Thyroid gland (tissue), 4 donors: ENCODE measurements at regions not wholly inside any gene's neighbourhood (a gene's known extent, or its start where the extent isn't known, plus 50 kb on each side); places are given as distances from the start of the nearest gene placed in this dataset.
A peak's percentile ranks its signal among the peaks of the same experiment; 100 is the strongest.

Source experiments
- DNase-seq, 2 donors: peaks; one replicate each; pipeline ENCODE4 v3.0.0-alpha.2; 2019
- H3K27ac ChIP-seq, 3 donors: fragments of 200-600 bp; sonication (generic); 1 replicate in 2 of 3; 2 replicates in 1 of 3; pipeline ENCODE4 v1.5.1; 2016 to 2019; ENCODE audit warnings: mild to moderate bottlenecking in 1 of 3, moderate library complexity in 1 of 3
- H3K27me3 ChIP-seq: fragments of 200-600 bp; sonication (generic); one replicate; pipeline ENCODE4 v1.5.1; 2019
- H3K36me3 ChIP-seq, 2 donors: fragments of 200-600 bp; sonication (generic); one replicate each; pipeline ENCODE4 v1.5.1; 2016 to 2019
- H3K4me1 ChIP-seq, 2 donors: fragments of 200-600 bp; sonication (generic); one replicate each; pipeline ENCODE4 v1.5.1; 2017 to 2019
- H3K4me3 ChIP-seq, 3 donors: fragments of 200-600 bp; sonication (generic); replicated peaks in 1 of 3; 1 replicate in 2 of 3; 2 replicates in 1 of 3; pipeline ENCODE4 v1.5.1; 2016; ENCODE audit warnings: mild to moderate bottlenecking in 1 of 3
- H3K9me3 ChIP-seq: fragments of 200-600 bp; sonication (generic); one replicate; pipeline ENCODE4 v1.5.1; 2017
- CTCF ChIP-seq, 6 experiments: fragments of 200-600 bp in 3 of 6; fragments of 450-650 bp in 3 of 6; sonication (generic) in 3 of 6; IDR thresholded peaks; one replicate each; pipeline ENCODE4 v1.5.1; 2016 to 2019; ENCODE audit warnings: antibody characterized with exemption in 6 of 6, mild to moderate bottlenecking in 2 of 6, inconsistent platforms in 1 of 6, moderate library complexity in 1 of 6
- POLR2A ChIP-seq, 2 donors: fragments of 450-650 bp; IDR thresholded peaks; one replicate each; pipeline ENCODE4 v1.6.1; 2017; ENCODE audit warnings: antibody characterized with exemption in 2 of 2, mild to moderate bottlenecking in 2 of 2, moderate library complexity in 1 of 2
- WGBS, 2 donors: methylation state at CpG; one replicate each; pipeline ENCODE4 v1.1.5; 2017; 5-methylcytosine and 5-hydroxymethylcytosine counted together
- intact Hi-C: fragments of 100-400 bp; cut with DNase I; formaldehyde crosslinking; loops from one replicate; pipeline ENCODE4 v1.15.1; 2023

- no peak overlapping the region for H3K27ac ChIP-seq
- no peak for TF ChIP-seq CTCF (IDR thresholded peaks at IDR 0.05)
- no peak for TF ChIP-seq POLR2A (IDR thresholded peaks at IDR 0.05)
- peaks cover 0 to 5% of the 10 kb centered on the region in 2 donors for H3K4me1 ChIP-seq
- DNase-seq, result peak; percentile 17 to 46
- H3K9me3 ChIP-seq, result no peaks in the 10 kb centered on the region
- no peak overlapping the region for H3K4me3 ChIP-seq
- 33 to 43% methylated on average over 10 of the region's 10 CpGs for WGBS, 2 donors
- no peaks in the 10 kb centered on the region for H3K36me3 ChIP-seq
- no peaks in the 10 kb centered on the region for H3K27me3 ChIP-seq
- intact Hi-C loops, result no loop called here
Measured at GRCh38 chr7:27346531-27347275, 104.1 kb downstream of the EVX1 start.

GRCh38 chr7:27347276-27347640, 104.7 kb downstream of the EVX1 start:
- Histone ChIP-seq H3K36me3 (no peaks in the 10 kb centered on the region), H3K27ac (no peak overlapping the region), H3K9me3 (no peaks in the 10 kb centered on the region), H3K4me3 (no peak overlapping the region), H3K27me3 (no peaks in the 10 kb centered on the region), H3K4me1 (peaks cover 0 to 5% of the 10 kb centered on the region in 2 donors)
- DNase-seq, result no peak
- no peak for TF ChIP-seq POLR2A (IDR thresholded peaks at IDR 0.05)
- TF ChIP-seq CTCF (IDR thresholded peaks at IDR 0.05), result no peak
- intact Hi-C loops, result no loop called here
- 75 to 82% methylated on average over 4 of the region's 4 CpGs for WGBS, 2 donors

GRCh38 chr7:27349621-27350020, 107.0 kb downstream of the EVX1 start:
- no peak overlapping the region for H3K4me3 ChIP-seq
- peaks cover 0 to 5% of the 10 kb centered on the region in 2 donors for H3K4me1 ChIP-seq
- H3K9me3 ChIP-seq, result no peaks in the 10 kb centered on the region
- TF ChIP-seq CTCF (IDR thresholded peaks at IDR 0.05), result no peak
- TF ChIP-seq POLR2A (IDR thresholded peaks at IDR 0.05), result no peak
- WGBS, 2 donors, result 95 to 97% methylated on average over 2 of the region's 2 CpGs
- intact Hi-C loops, result no loop called here
- no peaks in the 10 kb centered on the region for H3K36me3 ChIP-seq
- no peak overlapping the region for H3K27ac ChIP-seq
- H3K27me3 ChIP-seq, result no peaks in the 10 kb centered on the region
- no peak for DNase-seq

GRCh38 chr7:27351137-27351536, 108.5 kb downstream of the EVX1 start:
- TF ChIP-seq CTCF (IDR thresholded peaks at IDR 0.05) (no peak), POLR2A (IDR thresholded peaks at IDR 0.05) (no peak)
- DNase-seq, result no peak
- H3K4me1 ChIP-seq, result peaks cover 0 to 5% of the 10 kb centered on the region in 2 donors
- H3K9me3 ChIP-seq, result no peaks in the 10 kb centered on the region
- no peak overlapping the region for H3K27ac ChIP-seq
- H3K27me3 ChIP-seq, result no peaks in the 10 kb centered on the region
- intact Hi-C loops, result no loop called here
- no peaks in the 10 kb centered on the region for H3K36me3 ChIP-seq
- H3K4me3 ChIP-seq, result no peak overlapping the region
- WGBS, 2 donors, result 70 to 79% methylated on average over 5 of the region's 5 CpGs

GRCh38 chr7:27351786-27352185, 109.2 kb downstream of the EVX1 start:
- Histone ChIP-seq H3K4me3 (no peak overlapping the region), H3K27ac (no peak overlapping the region), H3K36me3 (no peaks in the 10 kb centered on the region), H3K9me3 (no peaks in the 10 kb centered on the region), H3K27me3 (no peaks in the 10 kb centered on the region), H3K4me1 (peaks cover 0 to under 1% of the 10 kb centered on the region in 2 donors)
- 65 to 79% methylated on average over 5 of the region's 5 CpGs for WGBS, 2 donors
- no peak for DNase-seq
- TF ChIP-seq POLR2A (IDR thresholded peaks at IDR 0.05), result no peak
- no peak for TF ChIP-seq CTCF (IDR thresholded peaks at IDR 0.05)
- intact Hi-C loops, result no loop called here
